WTC11 (cell line): ENCODE measurements at regions not wholly inside any gene's neighbourhood (a gene's known extent, or its start where the extent isn't known, plus 50 kb on each side); places are given as distances from the start of the nearest gene placed in this dataset.

Experiments used
- ATAC-seq: fragments of 200-7000 bp; cut with Tn5 transposase; 2 replicates; pipeline ENCODE4 v1.10.0; 2021; ENCODE audit warnings: mild to moderate bottlenecking, moderate library complexity
- CTCF ChIA-PET: fragments of 300-600 bp; sonication (Branson Sonifier 250); formaldehyde crosslinking; loops from one replicate; lab custom pipeline; 2021; ENCODE audit warnings: antibody characterized with exemption; lab: Charles Lee
- POLR2A ChIA-PET: fragments of 350-600 bp; sonication (Branson Sonifier 250); formaldehyde crosslinking; loops from one replicate; lab custom pipeline; 2021; ENCODE audit warnings: antibody characterized with exemption; lab: Charles Lee
- DNase-seq: peaks from one replicate; pipeline ENCODE4 v3.0.0; 2021; ENCODE audit warnings: low spot score
- H3K27ac Mint-ChIP-seq: 2 replicates; pipeline ENCODE4 v1.8.0; 2021; ENCODE audit warnings: mixed read lengths
- H3K27me3 Mint-ChIP-seq: 2 replicates; pipeline ENCODE4 v1.8.0; 2021; ENCODE audit warnings: low read depth, mild to moderate bottlenecking, moderate library complexity, mixed read lengths
- H3K36me3 Mint-ChIP-seq: 2 replicates; pipeline ENCODE4 v1.8.0; 2021; ENCODE audit warnings: mixed read lengths
- H3K4me1 Mint-ChIP-seq: 2 replicates; pipeline ENCODE4 v1.8.0; 2022; ENCODE audit warnings: mixed read lengths
- H3K4me3 Mint-ChIP-seq: 2 replicates; pipeline ENCODE4 v1.8.0; 2021; ENCODE audit warnings: mild to moderate bottlenecking, moderate library complexity, mixed read lengths
- H3K9me3 Mint-ChIP-seq: 2 replicates; pipeline ENCODE4 v1.8.0; 2021; ENCODE audit warnings: mixed read lengths
- ATF2 ChIP-seq: sonication (generic); formaldehyde crosslinking; IDR thresholded peaks from 2 replicates; pipeline ENCODE4 v1.8.1; 2022; ENCODE audit warnings: low read depth, missing genetic modification reagents, borderline replicate concordance
- ATF6 ChIP-seq: sonication (generic); formaldehyde crosslinking; IDR thresholded peaks from 2 replicates; pipeline ENCODE4 v1.8.1; 2023; ENCODE audit warnings: mild to moderate bottlenecking, missing genetic modification reagents
- CTCF ChIP-seq: fragments of 200-600 bp; IDR thresholded peaks from 2 replicates; pipeline ENCODE4 v1.8.0; 2022; ENCODE audit warnings: antibody characterized with exemption
- E2F5 ChIP-seq: sonication (generic); formaldehyde crosslinking; IDR thresholded peaks from 2 replicates; pipeline ENCODE4 v1.8.1; 2022; ENCODE audit warnings: mild to moderate bottlenecking, moderate library complexity, missing genetic modification reagents
- ELF4 ChIP-seq: sonication (generic); formaldehyde crosslinking; IDR thresholded peaks from 2 replicates; pipeline ENCODE4 v1.8.1; 2022; ENCODE audit warnings: low read depth, mild to moderate bottlenecking, moderate library complexity, missing genetic modification reagents
- GTF2I ChIP-seq: fragments of 250-450 bp; sonication (Bioruptor Pico); conservative IDR thresholded peaks from 2 replicates; pipeline ENCODE4 v1.4.0; 2021; ENCODE audit warnings: mild to moderate bottlenecking
- JAZF1 ChIP-seq: fragments of 250-450 bp; sonication (Bioruptor Pico); IDR thresholded peaks from 2 replicates; pipeline ENCODE4 v1.9.0; 2021; ENCODE audit warnings: moderate library complexity, mild to moderate bottlenecking, inconsistent platforms
- KAT7 ChIP-seq: sonication (generic); formaldehyde crosslinking; IDR thresholded peaks from 2 replicates; pipeline ENCODE4 v1.8.1; 2023; ENCODE audit warnings: missing genetic modification reagents, mild to moderate bottlenecking, borderline replicate concordance
- MLX ChIP-seq: sonication (generic); formaldehyde crosslinking; IDR thresholded peaks from 2 replicates; pipeline ENCODE4 v1.8.1; 2023; ENCODE audit warnings: mild to moderate bottlenecking, missing genetic modification reagents, moderate library complexity
- NR2C2 ChIP-seq: sonication (generic); formaldehyde crosslinking; IDR thresholded peaks from 2 replicates; pipeline ENCODE4 v1.8.0; 2022; ENCODE audit warnings: mild to moderate bottlenecking, missing genetic modification reagents
- RELA ChIP-seq: sonication (generic); formaldehyde crosslinking; IDR thresholded peaks from 2 replicates; pipeline ENCODE4 v1.8.1; 2022; ENCODE audit warnings: missing genetic modification reagents, mild to moderate bottlenecking, borderline replicate concordance
- RORB ChIP-seq: fragments of 250-450 bp; sonication (Bioruptor Pico); IDR thresholded peaks from 2 replicates; pipeline ENCODE4 v1.9.0; 2021; ENCODE audit warnings: mild to moderate bottlenecking
- STAT6 ChIP-seq: sonication (generic); formaldehyde crosslinking; conservative IDR thresholded peaks from 2 replicates; pipeline ENCODE4 v1.8.1; 2023; ENCODE audit warnings: mild to moderate bottlenecking, low read depth, missing genetic modification reagents, moderate library complexity
- TP53 ChIP-seq: sonication (generic); formaldehyde crosslinking; IDR thresholded peaks from 2 replicates; pipeline ENCODE4 v1.8.1; 2023; ENCODE audit warnings: mild to moderate bottlenecking, missing genetic modification reagents
- TF ChIP-seq, protein P1 (sequence below): sonication (generic); formaldehyde crosslinking; IDR thresholded peaks from 2 replicates; pipeline ENCODE4 v1.8.0; 2022; ENCODE audit warnings: mild to moderate bottlenecking, missing genetic modification reagents
- TF ChIP-seq, protein P2 (sequence below): sonication (generic); formaldehyde crosslinking; conservative IDR thresholded peaks from 2 replicates; pipeline ENCODE4 v1.8.1; 2022; ENCODE audit warnings: mild to moderate bottlenecking, missing genetic modification reagents
- TF ChIP-seq, protein P3 (sequence below): sonication (generic); formaldehyde crosslinking; IDR thresholded peaks from 2 replicates; pipeline ENCODE4 v1.8.1; 2023; ENCODE audit warnings: mild to moderate bottlenecking, missing genetic modification reagents

DNA sequence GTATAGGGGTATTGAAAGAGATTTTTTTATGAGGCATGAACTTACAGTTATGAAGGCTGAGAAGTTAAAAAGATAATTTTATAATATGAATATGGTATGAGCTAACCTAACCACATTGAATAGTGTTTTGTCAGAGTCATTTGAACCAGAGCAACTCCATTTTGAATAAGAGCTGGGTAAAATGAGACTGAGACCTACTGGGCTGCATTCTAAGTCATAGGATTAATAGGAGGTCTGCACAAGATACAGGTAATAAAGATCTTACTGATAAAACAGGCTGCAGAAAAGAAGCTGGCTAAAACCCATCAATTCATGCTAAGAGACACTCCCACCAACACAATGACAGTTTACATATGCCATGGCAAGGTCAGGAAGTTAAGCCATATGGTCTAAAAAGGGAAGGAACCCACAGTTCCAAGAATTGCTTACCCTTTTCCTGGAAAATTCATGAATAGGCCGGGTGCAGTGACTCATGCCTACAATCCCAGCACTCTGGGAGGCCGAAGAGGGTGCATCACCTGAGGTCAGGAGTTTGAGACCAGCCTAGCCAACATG lies 209.2 kb downstream of the TECRL start:
- Mint-ChIP-seq H3K27me3 (no peaks in the 10 kb centered on the region), H3K36me3 (no peaks in the 10 kb centered on the region), H3K9me3 (no peaks in the 10 kb centered on the region), H3K4me1 (peaks cover 36% of the 10 kb centered on the region), H3K4me3 (no peak overlapping the region), H3K27ac (no peak overlapping the region)
- ChIA-PET POLR2A (no interaction called here), CTCF (no interaction called here)
- no peak for ATAC-seq
- no peak for DNase-seq
- TF ChIP-seq, protein P1, sequence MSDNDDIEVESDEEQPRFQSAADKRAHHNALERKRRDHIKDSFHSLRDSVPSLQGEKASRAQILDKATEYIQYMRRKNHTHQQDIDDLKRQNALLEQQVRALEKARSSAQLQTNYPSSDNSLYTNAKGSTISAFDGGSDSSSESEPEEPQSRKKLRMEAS (CRISPR knock-in tag) = no peak
- no peak for TF ChIP-seq NR2C2 (CRISPR knock-in tag)
- TF ChIP-seq, protein P2, sequence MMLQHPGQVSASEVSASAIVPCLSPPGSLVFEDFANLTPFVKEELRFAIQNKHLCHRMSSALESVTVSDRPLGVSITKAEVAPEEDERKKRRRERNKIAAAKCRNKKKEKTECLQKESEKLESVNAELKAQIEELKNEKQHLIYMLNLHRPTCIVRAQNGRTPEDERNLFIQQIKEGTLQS (CRISPR knock-in tag) = no peak
- no peak for TF ChIP-seq TP53 (CRISPR knock-in tag)
- TF ChIP-seq, protein P3, sequence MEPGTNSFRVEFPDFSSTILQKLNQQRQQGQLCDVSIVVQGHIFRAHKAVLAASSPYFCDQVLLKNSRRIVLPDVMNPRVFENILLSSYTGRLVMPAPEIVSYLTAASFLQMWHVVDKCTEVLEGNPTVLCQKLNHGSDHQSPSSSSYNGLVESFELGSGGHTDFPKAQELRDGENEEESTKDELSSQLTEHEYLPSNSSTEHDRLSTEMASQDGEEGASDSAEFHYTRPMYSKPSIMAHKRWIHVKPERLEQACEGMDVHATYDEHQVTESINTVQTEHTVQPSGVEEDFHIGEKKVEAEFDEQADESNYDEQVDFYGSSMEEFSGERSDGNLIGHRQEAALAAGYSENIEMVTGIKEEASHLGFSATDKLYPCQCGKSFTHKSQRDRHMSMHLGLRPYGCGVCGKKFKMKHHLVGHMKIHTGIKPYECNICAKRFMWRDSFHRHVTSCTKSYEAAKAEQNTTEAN (CRISPR knock-in tag) = no peak
- TF ChIP-seq JAZF1 = no peak
- TF ChIP-seq MLX = no peak
- no peak for TF ChIP-seq ATF2 (CRISPR knock-in tag)
- TF ChIP-seq STAT6 = no peak
- TF ChIP-seq GTF2I (CRISPR knock-in tag) = no peak
- TF ChIP-seq RORB (CRISPR knock-in tag) = no peak

- H3K27ac Mint-ChIP-seq = peak overlapping the region; percentile 67; the same call in 1 of the 2 replicates
- no peaks in the 10 kb centered on the region for H3K27me3 Mint-ChIP-seq
- H3K4me3 Mint-ChIP-seq = no peak overlapping the region
- CTCF ChIA-PET = interaction anchor here (1.0 to 1.4 kb wide), 2 partner anchors 21 to 37 kb away, joined by 3 to 4 read pairs; no protein-coding TSS in a partner anchor
- POLR2A ChIA-PET = no interaction called here
- DNase-seq (no peak), ATAC-seq (peak; percentile 77)
- H3K9me3 Mint-ChIP-seq = no peaks in the 10 kb centered on the region
- no peak for TF ChIP-seq CTCF
- no peak for TF ChIP-seq RELA
- TF ChIP-seq ELF4 (CRISPR knock-in tag) = no peak
- TF ChIP-seq KAT7 (CRISPR knock-in tag) = no peak
- no peak for TF ChIP-seq ATF6
- TF ChIP-seq, protein P3 (CRISPR knock-in tag) = no peak
- TF ChIP-seq JAZF1 = no peak
- no peak for TF ChIP-seq E2F5 (CRISPR knock-in tag)
- no peaks in the 10 kb centered on the region for H3K36me3 Mint-ChIP-seq
- peaks cover 23% of the 10 kb centered on the region for H3K4me1 Mint-ChIP-seq
Observed at GRCh38 chr4:64195582-64195981, 213.7 kb downstream of the TECRL start.
